HepG2 (cell line): ENCODE measurements at regions not wholly inside any gene's neighbourhood (a gene's known extent, or its start where the extent isn't known, plus 50 kb on each side); places are given as distances from the start of the nearest gene placed in this dataset.

ENCODE experiments used
- ATAC-seq: fragments of 200-7000 bp; cut with Tn5 transposase; 3 replicates; pipeline ENCODE4 v1.9.1; 2020; ENCODE audit warnings: mild to moderate bottlenecking, moderate library complexity
- BruUV-seq: library from RNA; stranded (reverse); fragments of 400-500 nt; replicated peaks from 2 replicates; lab custom pipeline; 2021; lab: Mats Ljungman, UMichigan
- CTCF ChIA-PET: fragments of 300-600 bp; formaldehyde crosslinking; extraction: SDS; loops from one replicate; lab custom pipeline; 2021; ENCODE audit warnings: low total read pairs, inconsistent platforms, low intra/inter-chr PET ratio; lab: Yijun Ruan, JAX
- POLR2A ChIA-PET: fragments of 350-600 bp; sonication (Branson Sonifier 250); formaldehyde crosslinking; loops from one replicate; lab custom pipeline; 2020; ENCODE audit warnings: antibody characterized with exemption, inconsistent platforms; lab: Yijun Ruan, JAX
- DNase-seq: peaks from one replicate; pipeline ENCODE4 v3.0.0-alpha.2; 2015; ENCODE audit warnings: low spot score
- FAIRE-seq: peaks from 3 replicates; lab custom pipeline; 2011; peaks lifted over from hg19 to GRCh38; lab: Jason Lieb, UNC
- H2AFZ ChIP-seq: one replicate; pipeline ENCODE4 v1.6.1; 2011; ENCODE audit warnings: low read length, inconsistent platforms
- H3K27ac ChIP-seq: fragments of 300-600 bp; 3 replicates; pipeline ENCODE4 v1.8.0; 2011; ENCODE audit warnings: mixed run types, mild to moderate bottlenecking, mixed read lengths, low read length, inconsistent platforms; ENCODE audit not compliant: insufficient read depth; ENCODE audit errors: extremely low read length
- H3K27me3 ChIP-seq, 2 experiments: fragments of 200-600 bp in 1 of 2; 2 replicates in 1 of 2; 3 replicates in 1 of 2; pipeline versions ENCODE4 v1.6.0 to v1.8.0; 2011; ENCODE audit warnings: low read length in 2 of 2, mild to moderate bottlenecking in 2 of 2, moderate library complexity in 2 of 2, inconsistent platforms in 1 of 2; ENCODE audit not compliant: insufficient read depth in 2 of 2, control insufficient read depth in 1 of 2
- H3K36me3 ChIP-seq, 2 experiments: fragments of 200-600 bp in 1 of 2; replicated peaks in 1 of 2; 2 replicates in 1 of 2; 3 replicates in 1 of 2; pipeline versions ENCODE4 v1.5.1 to v1.8.0; 2011; ENCODE audit warnings: low read length in 2 of 2, inconsistent platforms in 1 of 2; ENCODE audit not compliant: insufficient read depth in 2 of 2, control insufficient read depth in 1 of 2
- H3K4me1 ChIP-seq: 2 replicates; pipeline ENCODE4 v1.5.1; 2012; ENCODE audit warnings: low read length, inconsistent platforms; ENCODE audit not compliant: insufficient read depth
- H3K4me2 ChIP-seq: 2 replicates; pipeline ENCODE4 v1.6.0; 2011; ENCODE audit warnings: low read depth, low read length, inconsistent platforms
- H3K4me3 ChIP-seq, 3 experiments: fragments of 200-600 bp in 1 of 3; sonication (generic), shearing (Covaris generic) in 1 of 3; replicated peaks in 1 of 3; 2 replicates each; pipeline ENCODE4 v1.5.1; 2011 to 2016; ENCODE audit warnings: low read length in 3 of 3, inconsistent platforms in 2 of 3, low read depth in 2 of 3, mild to moderate bottlenecking in 2 of 3, control low read depth in 1 of 3, mixed read lengths in 1 of 3; ENCODE audit not compliant: insufficient read depth in 1 of 3
- H3K79me2 ChIP-seq: one replicate; pipeline ENCODE4 v1.6.1; 2011; ENCODE audit warnings: low read length, inconsistent platforms; ENCODE audit not compliant: insufficient read depth
- H3K9ac ChIP-seq: 2 replicates; pipeline ENCODE4 v1.6.0; 2011; ENCODE audit warnings: mild to moderate bottlenecking, low read depth, low read length, inconsistent platforms; ENCODE audit not compliant: insufficient read depth
- H3K9me3 ChIP-seq: 2 replicates; pipeline ENCODE4 v1.5.1; 2012; ENCODE audit warnings: mild to moderate bottlenecking, low read length
- H4K20me1 ChIP-seq: 2 replicates; pipeline ENCODE4 v1.6.0; 2011; ENCODE audit warnings: inconsistent platforms, mild to moderate bottlenecking, low read length, moderate library complexity; ENCODE audit not compliant: insufficient read depth
- ELF3 ChIP-seq: IDR thresholded peaks from 2 replicates; pipeline ENCODE4 v1.6.1; 2016; ENCODE audit warnings: missing genetic modification reagents, missing compliant biosample characterization
- FOSL2 ChIP-seq: sonication (generic); formaldehyde crosslinking; IDR thresholded peaks from 2 replicates; pipeline ENCODE4 v1.4.0; 2020; ENCODE audit warnings: missing genetic modification reagents
- KDM5B ChIP-seq: sonication (generic); formaldehyde crosslinking; IDR thresholded peaks from 2 replicates; pipeline ENCODE4 v1.4.0; 2020; ENCODE audit warnings: missing genetic modification reagents, mild to moderate bottlenecking, borderline replicate concordance
- KLF11 ChIP-seq: IDR thresholded peaks from 2 replicates; pipeline ENCODE4 v1.6.1; 2016; ENCODE audit warnings: missing compliant biosample characterization
- KLF13 ChIP-seq: sonication (generic); formaldehyde crosslinking; IDR thresholded peaks from 2 replicates; pipeline ENCODE4 v1.4.0; 2020; ENCODE audit warnings: mild to moderate bottlenecking, missing genetic modification reagents
- MAFK ChIP-seq, 2 experiments: IDR thresholded peaks in 1 of 2; conservative IDR thresholded peaks in 1 of 2; 2 replicates each; pipeline ENCODE4 v1.6.1; 2011; ENCODE audit warnings: improper control_type of control experiment in 2 of 2, low read length in 2 of 2
- POLR2AphosphoS2 ChIP-seq: IDR thresholded peaks from 2 replicates; pipeline ENCODE4 v1.6.1; 2011; ENCODE audit warnings: low read depth, low read length, improper control_type of control experiment
- RARA ChIP-seq: IDR thresholded peaks from 2 replicates; pipeline ENCODE4 v1.6.1; 2016; ENCODE audit warnings: missing genetic modification reagents, missing compliant biosample characterization
- SALL2 ChIP-seq: sonication (generic); formaldehyde crosslinking; IDR thresholded peaks from 2 replicates; pipeline ENCODE4 v1.8.1; 2023; ENCODE audit warnings: mild to moderate bottlenecking, missing genetic modification reagents, inconsistent platforms
- TCF7 ChIP-seq: sonication (generic); IDR thresholded peaks from 2 replicates; pipeline ENCODE4 v1.6.1; 2016; ENCODE audit warnings: antibody characterized with exemption, low read depth
- ZFP36L2 ChIP-seq: sonication (generic); formaldehyde crosslinking; IDR thresholded peaks from 2 replicates; pipeline ENCODE4 v1.4.0; 2020; ENCODE audit warnings: missing genetic modification reagents
- ZNF230 ChIP-seq: sonication (generic); formaldehyde crosslinking; IDR thresholded peaks from 2 replicates; pipeline ENCODE4 v1.4.0; 2020; ENCODE audit warnings: mild to moderate bottlenecking, missing genetic modification reagents
- WGBS: methylation state at CpG from one replicate; pipeline ENCODE4 v1.1.6; 2017; ENCODE audit warnings: low lambda C conversion rate; 5-methylcytosine and 5-hydroxymethylcytosine counted together
- in situ Hi-C: cut with HindIII; loops from 2 replicates; pipeline ENCODE4 v1.10.0; 2017; ENCODE audit warnings: low pct_unique_long_range_greater_than_20kb; ENCODE audit not compliant: extremely low pct_ligation_motif_present
- intact Hi-C: fragments of 100-400 bp; cut with micrococcal nuclease; formaldehyde crosslinking; loops from one replicate; pipeline ENCODE4 v1.10.0; 2022; ENCODE audit not compliant: unreplicated experiment
- TF ChIP-seq, protein P1 (sequence below): sonication (generic); formaldehyde crosslinking; IDR thresholded peaks from 2 replicates; pipeline ENCODE4 v1.4.0; 2020; ENCODE audit warnings: missing genetic modification reagents, borderline replicate concordance
- TF ChIP-seq, protein P2 (sequence below): IDR thresholded peaks from 2 replicates; pipeline ENCODE4 v1.4.0; 2020; ENCODE audit warnings: mild to moderate bottlenecking, missing genetic modification reagents

DNA sequence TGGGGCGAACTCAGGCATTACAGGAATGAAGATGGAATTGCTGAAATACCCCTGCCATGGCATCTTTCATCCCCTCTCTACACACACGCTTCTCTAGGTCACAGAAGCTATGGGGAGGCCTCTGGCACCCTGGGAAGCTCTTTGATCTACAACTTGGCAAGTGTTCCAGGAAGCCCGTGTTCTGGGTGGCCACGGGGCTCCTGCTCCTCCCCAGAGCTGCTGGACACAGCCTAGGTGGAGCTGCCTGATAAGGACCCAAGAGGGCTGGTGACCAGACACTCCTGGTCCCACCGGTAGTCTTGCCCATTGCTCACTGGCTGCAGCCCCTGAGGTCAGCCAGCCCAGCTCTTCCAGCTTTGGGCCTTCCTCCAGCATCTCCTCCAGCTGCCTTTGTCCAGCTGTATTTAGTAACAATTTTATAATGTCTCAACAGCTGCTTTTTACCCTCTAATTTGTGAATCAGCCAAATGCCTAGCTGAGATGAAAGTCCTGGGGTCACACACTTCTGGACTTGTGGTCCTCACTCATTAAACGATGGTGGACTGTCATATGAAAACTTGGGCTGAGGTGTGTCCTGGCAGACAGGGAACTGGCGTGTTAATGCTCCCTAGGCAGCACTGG is 72.8 kb upstream of the SPATA13 start:
- H3K4me3 ChIP-seq = no peak overlapping the region
- no peak overlapping the region for H3K9ac ChIP-seq
- no peaks in the 10 kb centered on the region for H4K20me1 ChIP-seq
- in situ Hi-C loops = no loop called here
- H2AFZ ChIP-seq = no peak overlapping the region
- H3K27me3 ChIP-seq = peaks cover 1 to 30% of the 10 kb centered on the region in 2 experiments; a peak in 2 of 5 replicates
- DNase-seq (peak; percentile 43), ATAC-seq (peak; percentile 65), FAIRE-seq (no peak)
- H3K4me1 ChIP-seq = peaks cover 32% of the 10 kb centered on the region
- TF ChIP-seq RARA (CRISPR knock-in tag) (peak; percentile 32; the same call in 1 of the 2 replicates), ZFP36L2 (CRISPR knock-in tag) (no peak), ZNF230 (CRISPR knock-in tag) (no peak), POLR2AphosphoS2 (no peak), SALL2 (CRISPR knock-in tag) (no peak), TCF7 (peak; percentile 20; the same call in 1 of the 2 replicates), KDM5B (no peak), ELF3 (peak; percentile 54; the same call in 1 of the 2 replicates), KLF13 (no peak), FOSL2 (CRISPR knock-in tag) (0 out of 2 replicates have a peak, but pooled peaks have one; percentile 6), MAFK (conservative IDR thresholded peaks at IDR 0.05 in 1 of 2, IDR thresholded peaks at IDR 0.05 in 1 of 2; ENCODE audit: low read length in 2 of 2) (no peak), KLF11 (CRISPR knock-in tag) (no peak)
- TF ChIP-seq, protein P1, sequence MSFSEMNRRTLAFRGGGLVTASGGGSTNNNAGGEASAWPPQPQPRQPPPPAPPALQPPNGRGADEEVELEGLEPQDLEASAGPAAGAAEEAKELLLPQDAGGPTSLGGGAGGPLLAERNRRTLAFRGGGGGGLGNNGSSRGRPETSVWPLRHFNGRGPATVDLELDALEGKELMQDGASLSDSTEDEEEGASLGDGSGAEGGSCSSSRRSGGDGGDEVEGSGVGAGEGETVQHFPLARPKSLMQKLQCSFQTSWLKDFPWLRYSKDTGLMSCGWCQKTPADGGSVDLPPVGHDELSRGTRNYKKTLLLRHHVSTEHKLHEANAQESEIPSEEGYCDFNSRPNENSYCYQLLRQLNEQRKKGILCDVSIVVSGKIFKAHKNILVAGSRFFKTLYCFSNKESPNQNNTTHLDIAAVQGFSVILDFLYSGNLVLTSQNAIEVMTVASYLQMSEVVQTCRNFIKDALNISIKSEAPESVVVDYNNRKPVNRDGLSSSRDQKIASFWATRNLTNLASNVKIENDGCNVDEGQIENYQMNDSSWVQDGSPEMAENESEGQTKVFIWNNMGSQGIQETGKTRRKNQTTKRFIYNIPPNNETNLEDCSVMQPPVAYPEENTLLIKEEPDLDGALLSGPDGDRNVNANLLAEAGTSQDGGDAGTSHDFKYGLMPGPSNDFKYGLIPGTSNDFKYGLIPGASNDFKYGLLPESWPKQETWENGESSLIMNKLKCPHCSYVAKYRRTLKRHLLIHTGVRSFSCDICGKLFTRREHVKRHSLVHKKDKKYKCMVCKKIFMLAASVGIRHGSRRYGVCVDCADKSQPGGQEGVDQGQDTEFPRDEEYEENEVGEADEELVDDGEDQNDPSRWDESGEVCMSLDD = no peak
- TF ChIP-seq, protein P2, sequence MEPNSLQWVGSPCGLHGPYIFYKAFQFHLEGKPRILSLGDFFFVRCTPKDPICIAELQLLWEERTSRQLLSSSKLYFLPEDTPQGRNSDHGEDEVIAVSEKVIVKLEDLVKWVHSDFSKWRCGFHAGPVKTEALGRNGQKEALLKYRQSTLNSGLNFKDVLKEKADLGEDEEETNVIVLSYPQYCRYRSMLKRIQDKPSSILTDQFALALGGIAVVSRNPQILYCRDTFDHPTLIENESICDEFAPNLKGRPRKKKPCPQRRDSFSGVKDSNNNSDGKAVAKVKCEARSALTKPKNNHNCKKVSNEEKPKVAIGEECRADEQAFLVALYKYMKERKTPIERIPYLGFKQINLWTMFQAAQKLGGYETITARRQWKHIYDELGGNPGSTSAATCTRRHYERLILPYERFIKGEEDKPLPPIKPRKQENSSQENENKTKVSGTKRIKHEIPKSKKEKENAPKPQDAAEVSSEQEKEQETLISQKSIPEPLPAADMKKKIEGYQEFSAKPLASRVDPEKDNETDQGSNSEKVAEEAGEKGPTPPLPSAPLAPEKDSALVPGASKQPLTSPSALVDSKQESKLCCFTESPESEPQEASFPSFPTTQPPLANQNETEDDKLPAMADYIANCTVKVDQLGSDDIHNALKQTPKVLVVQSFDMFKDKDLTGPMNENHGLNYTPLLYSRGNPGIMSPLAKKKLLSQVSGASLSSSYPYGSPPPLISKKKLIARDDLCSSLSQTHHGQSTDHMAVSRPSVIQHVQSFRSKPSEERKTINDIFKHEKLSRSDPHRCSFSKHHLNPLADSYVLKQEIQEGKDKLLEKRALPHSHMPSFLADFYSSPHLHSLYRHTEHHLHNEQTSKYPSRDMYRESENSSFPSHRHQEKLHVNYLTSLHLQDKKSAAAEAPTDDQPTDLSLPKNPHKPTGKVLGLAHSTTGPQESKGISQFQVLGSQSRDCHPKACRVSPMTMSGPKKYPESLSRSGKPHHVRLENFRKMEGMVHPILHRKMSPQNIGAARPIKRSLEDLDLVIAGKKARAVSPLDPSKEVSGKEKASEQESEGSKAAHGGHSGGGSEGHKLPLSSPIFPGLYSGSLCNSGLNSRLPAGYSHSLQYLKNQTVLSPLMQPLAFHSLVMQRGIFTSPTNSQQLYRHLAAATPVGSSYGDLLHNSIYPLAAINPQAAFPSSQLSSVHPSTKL (CRISPR knock-in tag) = peak; percentile 51; the same call in 1 of the 2 replicates
- no TSS peak for BruUV-seq
- H3K27ac ChIP-seq = no peak overlapping the region
- intact Hi-C loops = no loop called here
- ChIA-PET CTCF (no interaction called here), POLR2A (interaction anchor here (1.1 kb wide), 1 partner anchor 9 kb away, joined by 3 read pairs; no protein-coding TSS in a partner anchor)
- no peaks in the 10 kb centered on the region for H3K9me3 ChIP-seq
- no peaks in the 10 kb centered on the region for H3K79me2 ChIP-seq
- WGBS = 9% methylated on average over 4 of the region's 7 CpGs
- H3K36me3 ChIP-seq = no peaks in the 10 kb centered on the region
- H3K4me2 ChIP-seq = peak overlapping the region; percentile 9; the same call in 1 of the 2 replicates
